Adrenal gland (tissue), 5 donors: ENCODE measurements at regions not wholly inside any gene's neighbourhood (a gene's known extent, or its start where the extent isn't known, plus 50 kb on each side); places are given as distances from the start of the nearest gene placed in this dataset.

Source experiments
- POLR2A ChIP-seq, 2 donors: fragments of 450-650 bp; IDR thresholded peaks; one replicate each; pipeline ENCODE4 v1.6.1; 2017; ENCODE audit warnings: antibody characterized with exemption in 2 of 2, mild to moderate bottlenecking in 2 of 2, moderate library complexity in 1 of 2
- TF ChIP-seq, protein P1 (sequence below), 6 experiments: fragments of 450-650 bp in 4 of 6; fragments of 200-600 bp in 2 of 6; sonication (generic) in 1 of 6; IDR thresholded peaks; 1 replicate in 5 of 6; 2 replicates in 1 of 6; pipeline versions ENCODE4 v1.5.1 to v1.8.0; 2016 to 2021; ENCODE audit warnings: antibody characterized with exemption in 6 of 6, mild to moderate bottlenecking in 2 of 6, moderate library complexity in 1 of 6
- donor health status: DM: no; HTN: no; CAD: no.

DNA sequence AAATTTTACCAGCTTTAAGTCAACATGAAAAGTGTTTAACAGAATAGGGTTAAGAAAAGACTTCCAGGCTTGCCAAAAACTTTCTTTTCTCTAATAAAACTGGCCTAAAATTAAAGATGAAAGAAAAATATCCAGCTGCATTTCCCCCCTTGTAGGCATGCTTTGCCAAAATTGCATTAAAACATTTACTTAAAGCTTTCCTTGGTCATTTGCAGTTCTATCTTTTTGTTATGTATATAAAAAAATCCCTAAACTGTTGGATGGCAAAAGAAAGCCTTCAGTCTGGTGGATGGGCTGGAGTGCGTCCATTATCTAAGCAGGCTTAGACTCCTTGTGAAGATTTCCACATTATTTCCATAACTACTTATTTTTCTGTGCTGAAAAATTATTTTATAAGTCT is 105.4 kb upstream of the DSEL start:
- TF ChIP-seq, protein P1, sequence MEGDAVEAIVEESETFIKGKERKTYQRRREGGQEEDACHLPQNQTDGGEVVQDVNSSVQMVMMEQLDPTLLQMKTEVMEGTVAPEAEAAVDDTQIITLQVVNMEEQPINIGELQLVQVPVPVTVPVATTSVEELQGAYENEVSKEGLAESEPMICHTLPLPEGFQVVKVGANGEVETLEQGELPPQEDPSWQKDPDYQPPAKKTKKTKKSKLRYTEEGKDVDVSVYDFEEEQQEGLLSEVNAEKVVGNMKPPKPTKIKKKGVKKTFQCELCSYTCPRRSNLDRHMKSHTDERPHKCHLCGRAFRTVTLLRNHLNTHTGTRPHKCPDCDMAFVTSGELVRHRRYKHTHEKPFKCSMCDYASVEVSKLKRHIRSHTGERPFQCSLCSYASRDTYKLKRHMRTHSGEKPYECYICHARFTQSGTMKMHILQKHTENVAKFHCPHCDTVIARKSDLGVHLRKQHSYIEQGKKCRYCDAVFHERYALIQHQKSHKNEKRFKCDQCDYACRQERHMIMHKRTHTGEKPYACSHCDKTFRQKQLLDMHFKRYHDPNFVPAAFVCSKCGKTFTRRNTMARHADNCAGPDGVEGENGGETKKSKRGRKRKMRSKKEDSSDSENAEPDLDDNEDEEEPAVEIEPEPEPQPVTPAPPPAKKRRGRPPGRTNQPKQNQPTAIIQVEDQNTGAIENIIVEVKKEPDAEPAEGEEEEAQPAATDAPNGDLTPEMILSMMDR (IDR thresholded peaks at IDR 0.05) = no peak
- no peak for TF ChIP-seq POLR2A (IDR thresholded peaks at IDR 0.05)
